HG02943 (cell line): ENCODE measurements at regions not wholly inside any gene's neighbourhood (a gene's known extent, or its start where the extent isn't known, plus 50 kb on each side); places are given as distances from the start of the nearest gene placed in this dataset.
A peak's percentile ranks its signal among the peaks of the same experiment; 100 is the strongest.

ENCODE experiments used
- ATAC-seq: cut with Tn5 transposase; IDR thresholded peaks from one replicate; pipeline ENCODE4 v1.9.1; 2021; ENCODE audit warnings: mild to moderate bottlenecking, low read depth, moderate library complexity; ENCODE audit not compliant: unreplicated experiment

- ATAC-seq: no peak
Measured at GRCh38 chr17:72401883-72402726, 281.3 kb downstream of the SOX9 start.

GRCh38 chr17:72402727-72403210 is 281.9 kb downstream of the SOX9 start:
- no peak for ATAC-seq

- no peak for ATAC-seq
Measured at GRCh38 chr17:72403713-72404209, 282.9 kb downstream of the SOX9 start.

GRCh38 chr17:72404872-72405271 is 284.1 kb downstream of the SOX9 start:
- ATAC-seq: no peak

GRCh38 chr17:72405662-72406230 is 284.9 kb downstream of the SOX9 start:
- no peak for ATAC-seq

- no peak for ATAC-seq
Measured at GRCh38 chr17:72406498-72406897, 285.7 kb downstream of the SOX9 start.

- peak; percentile 70 for ATAC-seq
Measured at GRCh38 chr17:72407336-72407909, 286.6 kb downstream of the SOX9 start.

- ATAC-seq: no peak
Measured at GRCh38 chr17:72407931-72408330, 287.1 kb downstream of the SOX9 start.

GRCh38 chr17:72408641-72409040 is 287.8 kb downstream of the SOX9 start:
- ATAC-seq: no peak

GRCh38 chr17:72409405-72410002 is 288.7 kb downstream of the SOX9 start:
- ATAC-seq: no peak

GRCh38 chr17:72411124-72411563 is 290.3 kb downstream of the SOX9 start:
- no peak for ATAC-seq

GRCh38 chr17:72412650-72413076 is 291.8 kb downstream of the SOX9 start:
- no peak for ATAC-seq

- ATAC-seq: no peak
Measured at GRCh38 chr17:72413077-72414031, 292.5 kb downstream of the SOX9 start.

GRCh38 chr17:72414032-72414396 is 293.2 kb downstream of the SOX9 start:
- ATAC-seq: no peak

- no peak for ATAC-seq
Measured at GRCh38 chr17:72414967-72415853, 294.4 kb downstream of the SOX9 start.

- no peak for ATAC-seq
Measured at GRCh38 chr17:72416054-72416675, 295.3 kb downstream of the SOX9 start.

- no peak for ATAC-seq
Measured at GRCh38 chr17:72416905-72417304, 296.1 kb downstream of the SOX9 start.

- ATAC-seq: no peak
Measured at GRCh38 chr17:72417627-72418026, 296.8 kb downstream of the SOX9 start.
